HG03558 (cell line): ENCODE measurements at regions not wholly inside any gene's neighbourhood (a gene's known extent, or its start where the extent isn't known, plus 50 kb on each side); places are given as distances from the start of the nearest gene placed in this dataset.
"Not testable (repeated sequence)": the region's sequence is repeated elsewhere in the genome, so short reads cannot be mapped to it uniquely, and the experiment has no call there.

Source experiments
- ATAC-seq: cut with Tn5 transposase; IDR thresholded peaks from one replicate; pipeline ENCODE4 v1.9.1; 2021; ENCODE audit warnings: moderate number of reproducible peaks; ENCODE audit not compliant: unreplicated experiment; ENCODE audit errors: extremely low read depth

DNA sequence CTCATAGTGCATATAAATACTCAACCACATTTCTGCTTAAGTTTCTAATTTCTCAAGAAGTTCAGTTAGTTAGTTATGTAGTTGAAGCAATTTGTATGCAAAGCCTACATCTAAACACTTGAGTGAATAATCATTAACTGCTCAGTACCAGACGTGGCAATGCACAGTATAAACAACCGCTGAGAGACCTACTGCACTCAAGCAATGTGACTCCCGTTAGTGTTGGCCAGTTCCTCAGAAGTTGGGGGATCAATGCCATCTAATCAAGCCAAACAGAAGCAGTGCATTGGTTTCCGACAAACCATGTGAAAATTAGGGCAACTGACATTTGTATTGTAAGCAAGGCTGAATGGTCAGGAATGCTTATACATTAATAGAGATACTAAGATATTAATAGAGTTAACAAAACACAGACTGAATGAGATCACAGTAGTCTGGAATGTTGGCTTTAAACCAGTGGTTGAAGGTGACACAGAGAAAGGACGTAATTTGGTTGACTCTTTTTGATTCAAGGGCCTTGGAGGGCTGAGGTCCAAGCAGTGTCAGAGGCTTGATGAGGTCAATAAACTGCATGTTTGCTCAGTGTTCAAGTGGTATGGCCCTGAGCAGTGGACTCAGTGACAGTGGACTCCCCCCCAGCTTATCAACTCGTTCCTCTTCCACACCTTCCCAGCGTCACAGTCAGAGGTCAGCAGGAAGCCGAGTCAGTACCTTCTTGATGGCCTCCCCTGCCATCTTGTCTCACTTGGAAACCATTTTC is 255.5 kb downstream of the CTH start:
- ATAC-seq: no peak

DNA sequence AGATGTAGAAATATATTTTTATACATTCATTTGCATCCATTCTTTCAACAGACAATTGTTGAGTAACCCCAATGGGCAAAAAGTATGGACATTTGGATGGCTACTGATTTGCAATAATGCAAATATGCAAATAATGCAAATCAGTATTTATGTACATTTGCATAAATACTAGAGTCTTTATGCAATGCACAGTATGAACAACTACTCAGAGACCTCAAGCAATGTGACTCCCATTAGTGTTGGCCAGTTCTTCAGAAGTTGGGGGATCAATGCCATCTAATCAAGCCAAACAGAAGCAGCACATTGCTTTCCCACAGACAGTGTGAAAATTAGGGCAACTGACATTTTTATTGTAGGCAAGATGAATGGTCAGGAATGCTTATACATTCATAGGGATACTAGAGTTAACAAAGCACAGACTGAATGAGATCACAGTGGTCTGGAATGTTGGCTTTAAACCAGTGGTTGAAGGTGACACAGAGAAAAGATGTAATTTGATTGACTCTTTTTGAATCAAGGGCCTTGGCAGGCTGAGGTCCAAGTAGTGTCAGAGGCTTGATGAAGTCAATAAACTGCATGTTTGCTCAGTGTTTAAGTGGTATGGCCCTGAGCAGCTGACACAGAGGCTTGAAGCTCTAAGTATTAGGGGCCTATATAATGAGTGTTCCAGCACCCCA is 256.6 kb downstream of the CTH start:
- ATAC-seq: no peak

DNA sequence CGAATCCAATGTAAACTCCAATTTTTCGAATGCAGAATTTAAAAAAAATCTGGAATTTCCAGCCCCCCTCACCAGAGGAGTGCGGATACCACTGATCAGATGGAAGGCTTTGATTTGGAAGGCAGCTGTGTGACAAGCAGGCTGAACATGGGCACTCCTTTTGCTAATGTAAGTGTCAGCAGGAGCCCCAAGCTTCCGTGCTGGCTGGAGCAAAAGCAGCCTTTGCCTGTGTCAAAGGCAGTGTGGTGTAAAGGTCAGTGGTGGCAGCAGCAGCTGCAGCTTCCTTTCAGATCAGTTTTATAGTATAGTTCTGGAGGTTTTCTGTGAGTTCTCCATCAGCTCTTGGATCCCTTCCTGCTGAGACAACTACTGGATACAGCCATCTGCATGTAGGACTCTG is 259.9 kb downstream of the CTH start:
- no peak for ATAC-seq

DNA sequence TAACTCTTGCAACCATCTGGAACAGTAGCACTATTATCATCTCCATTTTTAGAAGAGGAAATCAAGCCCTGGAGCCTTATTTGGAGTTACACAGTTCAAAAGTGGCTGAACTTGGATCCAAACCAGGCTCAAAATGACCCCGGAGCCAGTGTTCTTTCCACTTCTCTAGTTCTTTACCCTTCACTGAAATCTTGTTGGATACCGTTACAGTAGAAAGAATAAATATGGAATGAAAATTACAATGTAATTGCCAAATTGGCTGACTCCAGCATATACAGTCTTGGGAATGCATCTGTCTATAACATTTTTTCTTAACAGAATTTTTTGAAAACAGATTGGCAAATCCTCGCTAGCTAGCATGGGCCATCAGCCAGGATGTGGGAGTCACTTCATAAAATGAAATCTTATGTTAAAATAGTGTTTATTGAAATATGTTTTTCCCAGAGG is 261.4 kb downstream of the CTH start:
- no peak for ATAC-seq

DNA sequence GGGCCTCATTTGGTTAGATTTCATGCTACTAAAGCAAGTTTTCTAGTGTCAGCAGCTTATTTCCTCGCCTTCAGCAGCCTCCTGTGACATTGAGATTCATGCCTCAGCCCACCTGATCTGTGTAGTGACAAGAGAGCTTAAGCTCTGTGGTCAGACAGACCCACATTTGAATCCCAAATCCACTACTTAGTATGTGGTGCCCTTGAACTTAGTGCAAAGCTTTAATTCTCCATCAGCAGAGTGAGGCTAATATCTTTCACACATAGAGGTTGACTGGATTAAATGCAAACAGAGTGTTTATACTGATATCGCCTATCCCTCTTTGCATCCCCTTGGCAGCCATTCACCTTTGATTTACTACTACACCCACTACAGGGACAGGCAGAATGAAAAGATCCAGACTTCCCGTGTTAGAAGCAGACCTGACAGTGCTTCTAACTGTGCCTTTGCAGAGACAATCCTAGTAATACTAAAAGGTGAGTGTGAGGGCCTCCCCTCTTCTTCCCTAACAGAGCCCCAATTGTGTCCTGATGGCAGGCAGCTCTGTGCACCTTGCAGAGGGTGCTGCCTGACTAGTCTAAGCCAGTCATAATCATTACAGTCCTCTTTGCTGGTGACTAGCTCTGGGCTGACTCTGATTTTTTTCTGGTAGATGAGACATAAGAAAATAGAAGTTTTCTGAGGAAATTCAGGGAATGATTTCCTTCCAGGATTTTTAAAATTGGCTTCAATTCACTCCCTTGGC is 264.0 kb downstream of the CTH start:
- ATAC-seq: no peak

- ATAC-seq: no peak
Observed at GRCh38 chr1:70675737-70676156, 264.7 kb downstream of the CTH start.

DNA sequence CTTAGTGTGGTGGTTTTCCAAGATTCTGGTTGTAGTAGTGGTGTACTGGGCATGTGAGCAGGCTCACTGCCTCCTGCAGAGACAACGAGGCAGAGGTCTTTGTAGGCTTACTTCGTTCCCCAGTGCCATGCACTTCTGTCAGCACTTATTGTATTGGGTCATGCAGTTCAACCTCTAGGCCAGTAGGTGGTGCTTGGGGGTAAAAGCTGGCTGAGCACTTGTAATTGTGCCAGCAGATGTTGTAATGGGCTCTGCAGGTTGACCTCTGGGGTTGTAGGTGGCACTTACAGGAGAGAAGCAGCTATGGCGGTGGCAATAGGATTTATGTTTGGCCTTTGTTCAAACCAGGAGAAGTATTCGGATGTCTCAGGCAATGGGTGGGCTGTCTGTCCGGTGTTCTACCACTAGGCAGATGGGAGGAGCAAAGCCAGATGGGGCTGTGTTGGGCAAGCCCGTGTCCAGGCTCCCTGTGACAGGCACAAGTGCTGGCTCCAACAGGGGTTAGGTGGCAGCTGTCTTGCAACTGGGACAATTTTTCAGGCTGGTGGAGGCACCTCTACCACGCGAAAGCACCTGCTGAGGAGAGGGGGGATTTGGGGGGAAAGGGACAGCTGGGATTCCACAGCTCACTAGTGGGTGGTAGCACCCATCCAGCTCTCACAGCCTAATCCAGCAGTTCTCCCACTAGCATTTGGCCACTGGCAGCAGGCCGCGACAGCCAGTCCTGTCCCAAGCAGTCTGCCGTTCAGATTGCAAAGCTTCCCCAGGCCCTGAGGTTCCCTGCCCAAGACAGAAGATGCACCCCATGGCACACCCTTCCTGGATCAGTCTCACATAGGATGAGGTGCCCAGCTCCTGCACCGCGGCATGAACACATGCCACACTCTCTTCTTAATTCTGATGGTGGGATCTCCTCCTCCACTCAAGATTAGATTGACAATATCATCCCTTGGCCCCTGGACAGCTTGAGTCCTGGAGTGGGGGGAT is 274.5 kb downstream of the CTH start:
- ATAC-seq: peak; percentile 85

DNA sequence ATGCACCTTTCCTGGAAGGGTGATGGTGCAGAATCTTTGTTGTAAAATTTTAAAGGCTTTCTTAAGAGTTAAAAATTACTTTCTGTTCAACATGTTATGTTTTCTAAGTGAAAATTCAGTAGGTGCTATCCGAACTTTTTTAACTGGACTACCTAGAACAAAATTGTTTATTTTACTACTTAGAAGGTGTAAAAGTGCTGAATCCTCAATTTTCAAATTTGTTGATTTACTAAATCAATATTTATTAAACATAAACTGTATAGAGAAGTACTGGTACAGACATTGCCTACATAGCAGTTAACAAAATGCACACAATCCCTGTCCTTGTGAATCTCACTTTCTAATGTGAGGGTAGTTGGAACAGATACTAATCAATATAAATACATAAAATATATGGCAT is 277.5 kb downstream of the CTH start:
- no peak for ATAC-seq

- no peak for ATAC-seq
Observed at GRCh38 chr1:70706381-70707037, 295.4 kb downstream of the CTH start.

DNA sequence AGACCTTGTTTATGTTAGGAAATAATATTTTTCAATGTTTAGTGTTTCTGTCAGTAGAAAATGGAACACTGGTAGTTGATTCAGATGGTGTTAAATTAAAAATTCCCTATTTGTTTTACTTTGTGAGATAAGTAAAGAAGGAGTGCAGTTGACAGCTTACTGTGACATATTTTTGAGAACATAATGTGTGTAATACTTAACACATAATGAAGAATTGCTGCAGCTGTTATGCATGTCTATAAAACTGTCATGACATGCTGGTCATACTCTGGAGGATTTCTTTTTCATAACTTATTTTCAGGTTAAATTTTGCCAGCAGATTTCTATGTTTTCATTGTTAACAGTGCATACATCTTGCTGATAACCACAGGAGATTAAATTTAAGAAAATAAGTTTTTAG is 296.1 kb downstream of the CTH start:
- ATAC-seq: no peak

DNA sequence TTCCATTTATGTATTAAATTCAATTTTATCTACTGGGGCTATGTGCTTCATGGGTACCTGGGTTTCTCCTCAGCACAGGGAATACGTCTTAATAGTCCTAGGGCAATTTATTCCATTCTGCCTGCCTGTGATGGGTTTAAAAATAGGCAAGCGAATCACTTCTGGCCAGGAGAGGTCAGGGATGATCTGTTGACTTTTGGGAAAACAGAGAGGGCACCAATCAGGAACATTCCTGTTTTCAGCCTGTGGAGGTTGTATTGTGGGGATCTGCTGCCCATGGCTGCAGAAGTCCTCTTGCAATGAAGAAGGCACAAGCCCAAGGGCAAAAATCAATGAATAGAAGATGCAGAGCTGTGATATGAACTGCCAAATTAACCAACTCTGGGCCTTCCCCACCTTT is 303.1 kb downstream of the CTH start:
- no peak for ATAC-seq

DNA sequence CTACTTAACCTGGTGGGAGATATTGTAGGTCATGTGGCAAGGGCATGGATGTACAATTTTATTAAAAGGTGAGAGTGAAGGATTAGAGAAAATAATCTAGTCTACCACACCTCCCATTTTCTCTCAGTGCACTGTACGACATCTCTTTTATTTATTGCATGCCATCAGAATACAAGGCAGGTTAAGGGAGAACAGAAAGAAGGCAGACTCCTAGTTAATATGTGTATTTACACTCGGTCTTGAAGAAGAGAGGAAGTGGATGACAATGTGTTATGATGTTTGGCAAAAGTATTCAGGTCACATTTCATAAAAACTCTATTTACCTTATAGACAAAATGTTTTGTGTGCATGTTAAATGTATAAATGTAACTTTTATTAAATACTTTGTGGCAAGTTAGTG is 306.1 kb downstream of the CTH start:
- ATAC-seq: no peak

GRCh38 chr1:70717656-70718055 is 306.6 kb downstream of the CTH start:
- no peak for ATAC-seq

DNA sequence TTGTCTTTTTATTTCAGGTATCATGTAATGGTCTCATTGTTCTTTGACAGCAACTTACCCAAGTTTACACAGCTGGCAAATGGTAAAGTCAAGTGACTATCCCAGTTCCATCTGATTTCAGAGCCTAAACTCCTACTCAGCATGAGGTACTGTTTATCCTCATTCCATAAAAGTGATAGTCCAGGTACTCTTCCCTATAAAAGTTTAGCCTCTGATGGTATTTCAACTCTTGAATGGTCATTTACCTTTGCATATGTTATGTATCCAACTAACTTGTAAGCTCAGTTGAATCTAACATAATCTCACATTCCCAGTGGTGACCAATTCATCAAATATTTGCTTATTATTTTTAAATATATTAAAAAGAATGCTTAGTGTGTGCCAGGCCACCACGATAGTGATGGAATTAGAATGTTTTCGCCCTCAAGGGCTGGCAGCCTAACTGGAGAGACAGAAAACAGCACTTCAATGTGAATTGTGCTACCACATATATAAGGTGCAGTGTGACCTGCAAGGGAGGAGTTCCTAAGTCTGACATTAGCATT is 307.1 kb downstream of the CTH start:
- no peak for ATAC-seq

DNA sequence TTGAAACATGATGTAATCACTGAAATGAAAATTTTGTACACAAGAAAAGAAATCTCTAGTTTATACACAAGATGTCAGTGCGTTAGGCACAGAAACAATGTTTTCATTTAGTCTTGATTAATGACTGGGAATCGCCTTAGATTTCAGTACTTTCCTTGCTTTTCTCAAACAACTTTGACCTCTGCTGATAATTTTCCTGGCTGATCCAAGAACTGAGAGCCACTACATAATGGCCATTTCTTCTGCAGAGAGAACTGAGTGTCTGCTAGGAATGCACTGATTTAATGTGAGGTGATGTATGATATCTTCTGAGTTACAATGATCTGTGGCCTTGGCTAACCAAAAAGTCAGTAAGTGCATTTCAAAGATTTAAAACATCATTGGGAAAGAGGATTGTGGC is 308.1 kb downstream of the CTH start:
- ATAC-seq: no peak

GRCh38 chr1:70720109-70720508 is 309.0 kb downstream of the CTH start:
- no peak for ATAC-seq

DNA sequence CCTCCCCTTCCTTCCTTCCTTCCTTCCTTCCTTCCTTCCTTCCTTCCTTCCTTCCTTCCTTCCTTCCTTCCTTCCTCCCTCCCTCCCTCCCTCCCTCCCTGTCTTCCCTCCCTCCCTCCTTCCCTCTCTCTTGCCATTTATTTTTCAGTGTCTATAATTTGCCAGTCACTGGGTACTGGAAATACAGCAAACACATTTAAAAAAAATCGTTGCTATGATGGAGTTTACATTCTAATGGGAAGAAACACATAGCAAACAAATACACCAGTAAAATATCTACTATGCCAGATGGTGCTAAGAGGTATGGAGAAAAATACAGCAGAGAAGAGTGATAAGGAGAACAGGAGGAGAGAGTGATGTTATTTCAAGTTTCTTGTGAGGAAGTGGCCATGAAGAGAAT is 309.5 kb downstream of the CTH start:
- no peak for ATAC-seq

DNA sequence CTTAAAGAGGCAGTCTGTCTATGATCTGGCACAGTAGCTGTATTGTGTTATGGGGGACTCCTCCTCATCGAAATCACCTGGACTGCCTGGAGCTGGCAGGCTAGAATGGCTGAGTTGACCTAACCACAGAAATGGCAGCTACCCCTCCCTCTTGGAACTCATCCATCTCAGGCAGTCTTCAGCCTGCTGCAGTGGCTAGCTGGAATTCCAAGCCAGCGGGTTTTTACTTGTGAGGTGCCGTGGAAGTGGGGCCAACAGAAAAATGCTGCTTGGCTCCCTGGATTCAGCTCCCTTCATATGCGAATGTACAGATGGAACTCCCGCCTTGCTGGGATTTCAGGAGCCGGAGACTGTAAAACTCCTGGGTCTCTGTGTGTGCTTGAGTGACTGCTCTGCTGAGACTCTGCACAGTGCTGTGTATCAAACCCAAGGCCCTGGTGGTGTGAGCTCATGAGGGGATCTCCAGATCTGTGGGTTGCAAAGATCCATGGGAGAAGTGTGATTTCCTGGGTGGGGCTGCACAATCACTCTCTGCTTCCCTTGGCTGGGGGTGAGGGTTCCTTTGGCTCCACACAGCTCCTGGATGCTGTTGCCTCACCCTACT is 316.9 kb downstream of the CTH start:
- no peak for ATAC-seq

DNA sequence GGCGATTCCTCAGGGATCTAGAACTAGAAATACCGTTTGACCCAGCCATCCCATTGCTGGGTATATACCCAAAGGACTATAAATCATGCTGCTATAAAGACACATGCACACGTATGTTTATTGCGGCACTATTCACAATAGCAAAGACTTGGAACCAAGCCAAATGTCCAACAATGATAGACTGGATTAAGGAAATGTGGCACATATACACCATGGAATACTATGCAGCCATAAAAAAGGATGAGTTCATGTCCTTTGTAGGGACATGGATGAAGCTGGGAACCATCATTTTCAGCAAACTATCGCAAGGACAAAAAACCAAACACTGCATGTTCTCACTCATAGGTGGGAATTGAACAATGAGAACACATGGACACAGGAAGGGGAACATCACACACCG is 311.1 kb downstream of the PTGER3 start:
- ATAC-seq: not testable (repeated sequence)
